ENCODE measurements at regions not wholly inside any gene's neighbourhood (a gene's known extent, or its start where the extent isn't known, plus 50 kb on each side); places are given as distances from the start of the nearest gene placed in this dataset.

- no peak overlapping the region for H4K8ac ChIP-seq (ENCODE audit: low read depth, low read length)
- H3K79me1 ChIP-seq (ENCODE audit: low read length): no peaks in the 10 kb centered on the region
- H3K56ac ChIP-seq (ENCODE audit: low read length): no peak overlapping the region
- H3K4me1 ChIP-seq (ENCODE audit: control insufficient read depth, low read depth, low read length): no peaks in the 10 kb centered on the region
- H3K4ac ChIP-seq (ENCODE audit: low read depth, low read length): no peak overlapping the region
- no peak overlapping the region for H2AK5ac ChIP-seq (ENCODE audit: low read length)
- no peaks in the 10 kb centered on the region for H3K27me3 ChIP-seq (ENCODE audit: insufficient read depth, low read length, poor library complexity)
- H2BK15ac ChIP-seq (replicated peaks; ENCODE audit: low read depth): no peak overlapping the region
- H3K27ac ChIP-seq (ENCODE audit: low read depth, low read length): no peak overlapping the region
- no peak overlapping the region for H4K5ac ChIP-seq (ENCODE audit: low read length)
- H3K18ac ChIP-seq (ENCODE audit: low read length): no peak overlapping the region
- no peaks in the 10 kb centered on the region for H3K36me3 ChIP-seq (ENCODE audit: control insufficient read depth, insufficient read depth, low read length)
- no peak for DNase-seq
- H3K23ac ChIP-seq (ENCODE audit: low read length): no peak overlapping the region
- no peak overlapping the region for H3K4me2 ChIP-seq (ENCODE audit: low read length)
- H3K4me3 ChIP-seq (ENCODE audit: low read length): no peak overlapping the region
- no peak overlapping the region for H2BK5ac ChIP-seq (ENCODE audit: low read length)
- no CpG with 5 or more reads among the region's 1 CpG for WGBS (ENCODE audit: extremely low coverage, insufficient coverage, low lambda C conversion rate)
- no peak overlapping the region for H3K9ac ChIP-seq (ENCODE audit: low read length)
- H2BK120ac ChIP-seq (ENCODE audit: low read depth, low read length): no peak overlapping the region
- no peaks in the 10 kb centered on the region for H3K79me2 ChIP-seq (ENCODE audit: control insufficient read depth, insufficient read depth, low read length)
Observed at GRCh38 chr12:46108721-46109120, 118.3 kb upstream of the SCAF11 start.

- no peak overlapping the region for H2BK120ac ChIP-seq (ENCODE audit: low read depth, low read length)
- H4K5ac ChIP-seq (ENCODE audit: low read length): no peak overlapping the region
- H3K4me3 ChIP-seq (ENCODE audit: low read length): no peak overlapping the region
- H2AK5ac ChIP-seq (ENCODE audit: low read length): no peak overlapping the region
- H3K79me1 ChIP-seq (ENCODE audit: low read length): no peaks in the 10 kb centered on the region
- H3K4me2 ChIP-seq (ENCODE audit: low read length): no peak overlapping the region
- no peak for DNase-seq
- H3K18ac ChIP-seq (ENCODE audit: low read length): no peak overlapping the region
- no peak overlapping the region for H3K56ac ChIP-seq (ENCODE audit: low read length)
- H3K23ac ChIP-seq (ENCODE audit: low read length): no peak overlapping the region
- WGBS (ENCODE audit: extremely low coverage, insufficient coverage, low lambda C conversion rate): no CpG with 5 or more reads among the region's 2 CpGs
- H4K8ac ChIP-seq (ENCODE audit: low read depth, low read length): no peak overlapping the region
- H3K9ac ChIP-seq (ENCODE audit: low read length): no peak overlapping the region
- no peak overlapping the region for H2BK15ac ChIP-seq (replicated peaks; ENCODE audit: low read depth)
- H3K4ac ChIP-seq (ENCODE audit: low read depth, low read length): no peak overlapping the region
- no peaks in the 10 kb centered on the region for H3K4me1 ChIP-seq (ENCODE audit: control insufficient read depth, low read depth, low read length)
- no peak overlapping the region for H3K27ac ChIP-seq (ENCODE audit: low read depth, low read length)
- H3K27me3 ChIP-seq (ENCODE audit: insufficient read depth, low read length, poor library complexity): no peaks in the 10 kb centered on the region
- no peaks in the 10 kb centered on the region for H3K79me2 ChIP-seq (ENCODE audit: control insufficient read depth, insufficient read depth, low read length)
- no peak overlapping the region for H2BK5ac ChIP-seq (ENCODE audit: low read length)
- H3K36me3 ChIP-seq (ENCODE audit: control insufficient read depth, insufficient read depth, low read length): no peaks in the 10 kb centered on the region
Observed at GRCh38 chr12:46107591-46107990, 117.2 kb upstream of the SCAF11 start.

GRCh38 chr12:46105735-46106134, 115.4 kb upstream of the SCAF11 start:
- no CpG with 5 or more reads among the region's 2 CpGs for WGBS (ENCODE audit: extremely low coverage, insufficient coverage, low lambda C conversion rate)
- no peaks in the 10 kb centered on the region for H3K36me3 ChIP-seq (ENCODE audit: control insufficient read depth, insufficient read depth, low read length)

DNA sequence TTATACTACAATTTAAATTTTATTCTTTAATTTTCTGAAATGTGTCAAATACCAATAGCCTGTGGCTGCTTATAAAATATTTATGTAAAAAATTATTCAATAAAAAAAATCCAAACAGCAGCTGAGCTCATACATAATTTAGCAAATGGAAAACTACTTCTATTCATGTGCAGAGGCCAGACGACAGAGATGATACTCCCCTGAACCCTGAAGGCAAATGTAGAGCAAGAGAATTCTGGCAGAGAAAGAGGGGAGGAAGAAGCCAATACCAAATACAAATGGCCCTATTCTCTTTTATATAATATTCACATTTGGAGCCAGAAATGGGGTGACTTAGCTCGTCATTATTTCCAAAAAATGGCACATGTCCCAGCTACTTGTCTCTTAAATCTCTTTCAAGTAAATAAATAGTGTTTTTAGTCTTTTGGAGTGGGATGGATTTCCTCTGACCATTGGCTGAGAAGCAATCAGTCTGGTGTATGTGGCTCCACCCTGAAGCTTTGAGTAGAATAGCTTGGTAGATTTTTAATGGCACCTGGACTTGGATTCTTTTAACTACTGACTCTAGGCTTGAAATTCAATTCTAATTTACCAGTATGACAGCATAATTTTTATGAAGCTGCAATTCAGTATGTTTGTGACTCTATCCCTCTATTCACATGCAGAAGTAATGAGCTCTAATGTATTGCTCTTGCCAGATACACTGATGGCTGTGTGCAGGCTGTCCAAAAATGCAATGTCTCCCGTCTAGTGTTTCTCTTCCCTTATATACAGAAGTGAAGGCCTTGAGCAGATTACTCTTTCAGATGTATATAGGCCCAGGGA, 113.4 kb upstream of the SCAF11 start:
- no peaks in the 10 kb centered on the region for H3K4me1 ChIP-seq (ENCODE audit: control insufficient read depth, low read depth, low read length)
- no peak overlapping the region for H4K8ac ChIP-seq (ENCODE audit: low read depth, low read length)
- no peaks in the 10 kb centered on the region for H3K36me3 ChIP-seq (ENCODE audit: control insufficient read depth, insufficient read depth, low read length)
- no peak overlapping the region for H3K4me2 ChIP-seq (ENCODE audit: low read length)
- no peak overlapping the region for H3K4me3 ChIP-seq (ENCODE audit: low read length)
- no peak overlapping the region for H3K18ac ChIP-seq (ENCODE audit: low read length)
- H2BK15ac ChIP-seq (replicated peaks; ENCODE audit: low read depth): no peak overlapping the region
- no peaks in the 10 kb centered on the region for H3K79me1 ChIP-seq (ENCODE audit: low read length)
- no peak overlapping the region for H3K56ac ChIP-seq (ENCODE audit: low read length)
- DNase-seq: no peak
- H3K79me2 ChIP-seq (ENCODE audit: control insufficient read depth, insufficient read depth, low read length): no peaks in the 10 kb centered on the region
- no peak overlapping the region for H3K27ac ChIP-seq (ENCODE audit: low read depth, low read length)
- H3K4ac ChIP-seq (ENCODE audit: low read depth, low read length): no peak overlapping the region
- no peak overlapping the region for H2BK120ac ChIP-seq (ENCODE audit: low read depth, low read length)
- no peak overlapping the region for H2AK5ac ChIP-seq (ENCODE audit: low read length)
- H3K27me3 ChIP-seq (ENCODE audit: insufficient read depth, low read length, poor library complexity): no peaks in the 10 kb centered on the region
- no peak overlapping the region for H3K9ac ChIP-seq (ENCODE audit: low read length)
- H2BK5ac ChIP-seq (ENCODE audit: low read length): no peak overlapping the region
- H3K23ac ChIP-seq (ENCODE audit: low read length): no peak overlapping the region
- no CpG with 5 or more reads among the region's 3 CpGs for WGBS (ENCODE audit: extremely low coverage, insufficient coverage, low lambda C conversion rate)
- H4K5ac ChIP-seq (ENCODE audit: low read length): no peak overlapping the region

More at GRCh38 chr12:46105735-46106134, 115.4 kb upstream of the SCAF11 start:
- no peak overlapping the region for H3K4ac ChIP-seq (ENCODE audit: low read depth, low read length)
- H3K9ac ChIP-seq (ENCODE audit: low read length): no peak overlapping the region
- no peak for DNase-seq
- H2BK5ac ChIP-seq (ENCODE audit: low read length): no peak overlapping the region
- no peak overlapping the region for H4K8ac ChIP-seq (ENCODE audit: low read depth, low read length)
- no peaks in the 10 kb centered on the region for H3K79me1 ChIP-seq (ENCODE audit: low read length)
- no peak overlapping the region for H3K4me3 ChIP-seq (ENCODE audit: low read length)
- no peak overlapping the region for H3K4me2 ChIP-seq (ENCODE audit: low read length)
- no peak overlapping the region for H2AK5ac ChIP-seq (ENCODE audit: low read length)
- no peaks in the 10 kb centered on the region for H3K4me1 ChIP-seq (ENCODE audit: control insufficient read depth, low read depth, low read length)
- H2BK120ac ChIP-seq (ENCODE audit: low read depth, low read length): no peak overlapping the region
- H2BK15ac ChIP-seq (replicated peaks; ENCODE audit: low read depth): no peak overlapping the region
- H3K18ac ChIP-seq (ENCODE audit: low read length): no peak overlapping the region
- no peaks in the 10 kb centered on the region for H3K79me2 ChIP-seq (ENCODE audit: control insufficient read depth, insufficient read depth, low read length)
- no peak overlapping the region for H3K56ac ChIP-seq (ENCODE audit: low read length)
- no peak overlapping the region for H3K23ac ChIP-seq (ENCODE audit: low read length)
- H3K27me3 ChIP-seq (ENCODE audit: insufficient read depth, low read length, poor library complexity): no peaks in the 10 kb centered on the region
- H3K27ac ChIP-seq (ENCODE audit: low read depth, low read length): no peak overlapping the region
- no peak overlapping the region for H4K5ac ChIP-seq (ENCODE audit: low read length)

GRCh38 chr12:46101485-46101869, 111.1 kb upstream of the SCAF11 start:
- Histone ChIP-seq H3K9ac (ENCODE audit: low read length) (no peak overlapping the region), H4K5ac (ENCODE audit: low read length) (no peak overlapping the region), H3K79me1 (ENCODE audit: low read length) (no peaks in the 10 kb centered on the region), H3K23ac (ENCODE audit: low read length) (no peak overlapping the region), H2BK5ac (ENCODE audit: low read length) (no peak overlapping the region), H4K8ac (ENCODE audit: low read depth, low read length) (no peak overlapping the region), H3K4me2 (ENCODE audit: low read length) (no peak overlapping the region), H3K79me2 (ENCODE audit: control insufficient read depth, insufficient read depth, low read length) (no peaks in the 10 kb centered on the region), H2BK15ac (replicated peaks; ENCODE audit: low read depth) (no peak overlapping the region), H2BK120ac (ENCODE audit: low read depth, low read length) (no peak overlapping the region), H3K27me3 (ENCODE audit: insufficient read depth, low read length, poor library complexity) (no peaks in the 10 kb centered on the region), H3K4ac (ENCODE audit: low read depth, low read length) (no peak overlapping the region), H3K36me3 (ENCODE audit: control insufficient read depth, insufficient read depth, low read length) (no peaks in the 10 kb centered on the region), H3K56ac (ENCODE audit: low read length) (no peak overlapping the region), H2AK5ac (ENCODE audit: low read length) (no peak overlapping the region), H3K4me1 (ENCODE audit: control insufficient read depth, low read depth, low read length) (no peaks in the 10 kb centered on the region), H3K4me3 (ENCODE audit: low read length) (no peak overlapping the region), H3K18ac (ENCODE audit: low read length) (no peak overlapping the region), H3K27ac (ENCODE audit: low read depth, low read length) (no peak overlapping the region)
- no CpG with 5 or more reads among the region's 4 CpGs for WGBS (ENCODE audit: extremely low coverage, insufficient coverage, low lambda C conversion rate)
- peak; percentile 20 for DNase-seq

Data from mesendoderm (in vitro differentiated cells).